GM12892 (cell line): ENCODE measurements at regions not wholly inside any gene's neighbourhood (a gene's known extent, or its start where the extent isn't known, plus 50 kb on each side); places are given as distances from the start of the nearest gene placed in this dataset.

Experiments used
- DNase-seq: peaks from one replicate; pipeline ENCODE4 v3.0.0; 2011; ENCODE audit not compliant: insufficient read length
- FAIRE-seq: peaks from 2 replicates; lab custom pipeline; 2011; peaks lifted over from hg19 to GRCh38; lab: Jason Lieb, UNC
- POLR2A ChIP-seq: IDR thresholded peaks from 2 replicates; pipeline ENCODE4 v1.6.1; 2011; ENCODE audit warnings: low read depth, low read length, control low read depth
- POLR2AphosphoS5 ChIP-seq: IDR thresholded peaks from 2 replicates; pipeline ENCODE4 v1.6.1; 2011; ENCODE audit warnings: low read depth, low read length, control low read depth
- TAF1 ChIP-seq: IDR thresholded peaks from 2 replicates; pipeline ENCODE4 v1.6.1; 2011; ENCODE audit warnings: low read depth, mild to moderate bottlenecking, control low read depth, low read length, borderline replicate concordance

DNA sequence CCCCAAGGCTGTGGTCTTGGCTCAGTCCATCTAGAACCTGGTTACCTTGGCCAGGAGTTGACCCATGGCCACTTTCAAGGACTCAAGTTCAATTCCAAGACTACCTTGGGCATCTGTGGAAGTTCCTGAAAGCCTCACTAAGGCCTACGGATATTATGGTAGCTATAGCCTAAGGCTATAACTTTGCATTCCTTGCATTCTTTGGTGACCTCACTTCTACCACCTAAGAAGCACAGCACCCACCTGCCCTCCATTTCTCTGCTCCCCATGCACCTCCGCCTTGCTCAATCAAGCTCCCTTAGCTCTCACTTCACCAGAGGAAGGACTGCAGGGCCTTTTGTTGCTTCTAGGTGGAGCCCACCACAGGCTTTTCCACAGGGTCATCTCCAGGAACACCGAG, 50.3 kb upstream of the GALNT18 start:
- TF ChIP-seq TAF1 (no peak), POLR2A (no peak), POLR2AphosphoS5 (no peak)
- DNase-seq (no peak), FAIRE-seq (no peak)
